Osteoblast (primary cell): ENCODE measurements at regions not wholly inside any gene's neighbourhood (a gene's known extent, or its start where the extent isn't known, plus 50 kb on each side); places are given as distances from the start of the nearest gene placed in this dataset.

Experiments
- DNase-seq: peaks from one replicate; pipeline ENCODE4 v3.0.0; 2011; ENCODE audit warnings: low spot score, mixed read lengths; ENCODE audit not compliant: insufficient read length; ENCODE audit errors: missing footprints
- H2AFZ ChIP-seq: 2 replicates; pipeline ENCODE4 v1.6.0; 2011; ENCODE audit warnings: mild to moderate bottlenecking, low read length
- H3K27ac ChIP-seq: 2 replicates; pipeline ENCODE4 v1.5.1; 2011; ENCODE audit warnings: mild to moderate bottlenecking, low read depth, low read length, moderate library complexity
- H3K27me3 ChIP-seq: 2 replicates; pipeline ENCODE4 v1.6.0; 2012; ENCODE audit warnings: mild to moderate bottlenecking, control low read depth, inconsistent platforms, low read length, moderate library complexity; ENCODE audit not compliant: insufficient read depth
- H3K36me3 ChIP-seq: 2 replicates; pipeline ENCODE4 v1.5.1; 2011; ENCODE audit warnings: mild to moderate bottlenecking, low read length, control low read depth, moderate library complexity; ENCODE audit not compliant: insufficient read depth
- H3K4me1 ChIP-seq: 2 replicates; pipeline ENCODE4 v1.5.1; 2011; ENCODE audit warnings: mild to moderate bottlenecking, low read length, control low read depth, moderate library complexity; ENCODE audit not compliant: insufficient read depth
- H3K4me2 ChIP-seq: 2 replicates; pipeline ENCODE4 v1.6.0; 2011; ENCODE audit warnings: mild to moderate bottlenecking, low read length; ENCODE audit not compliant: insufficient read depth
- H3K4me3 ChIP-seq: fragments of 200-600 bp; sonication (generic); 3 replicates; pipeline ENCODE4 v1.5.1; 2012; ENCODE audit warnings: mild to moderate bottlenecking, low read length, inconsistent platforms; ENCODE audit not compliant: insufficient read depth
- H3K79me2 ChIP-seq: 2 replicates; pipeline ENCODE4 v1.6.0; 2012; ENCODE audit warnings: mild to moderate bottlenecking, low read length, control low read depth, inconsistent platforms; ENCODE audit not compliant: insufficient read depth
- H3K9me3 ChIP-seq: 2 replicates; pipeline ENCODE4 v1.5.1; 2011; ENCODE audit warnings: low read depth, low read length, control low read depth
- H4K20me1 ChIP-seq: 2 replicates; pipeline ENCODE4 v1.6.0; 2012; ENCODE audit warnings: mild to moderate bottlenecking, low read length, control low read depth; ENCODE audit not compliant: insufficient read depth
- CTCF ChIP-seq: IDR thresholded peaks from 2 replicates; pipeline ENCODE4 v1.5.1; 2011; ENCODE audit warnings: mild to moderate bottlenecking, low read depth, low read length, moderate library complexity; ENCODE audit errors: extremely low read depth

- DNase-seq = no peak
- Histone ChIP-seq H3K9me3 (no peaks in the 10 kb centered on the region), H3K79me2 (no peaks in the 10 kb centered on the region), H3K4me1 (peaks cover 30% of the 10 kb centered on the region), H4K20me1 (no peaks in the 10 kb centered on the region), H3K4me3 (no peak overlapping the region), H2AFZ (no peak overlapping the region), H3K4me2 (no peak overlapping the region), H3K27me3 (no peaks in the 10 kb centered on the region), H3K36me3 (no peaks in the 10 kb centered on the region), H3K27ac (no peak overlapping the region)
- TF ChIP-seq CTCF = no peak
Observed at GRCh38 chr11:109040303-109040702, 375.4 kb downstream of the DDX10 start.

- Histone ChIP-seq H4K20me1 (no peaks in the 10 kb centered on the region), H3K4me2 (no peak overlapping the region), H2AFZ (no peak overlapping the region), H3K4me3 (no peak overlapping the region), H3K9me3 (no peaks in the 10 kb centered on the region), H3K4me1 (peaks cover 21% of the 10 kb centered on the region), H3K36me3 (no peaks in the 10 kb centered on the region), H3K79me2 (no peaks in the 10 kb centered on the region), H3K27me3 (no peaks in the 10 kb centered on the region), H3K27ac (no peak overlapping the region)
- no peak for DNase-seq
- no peak for TF ChIP-seq CTCF
Observed at GRCh38 chr11:109041876-109042275, 377.0 kb downstream of the DDX10 start.

DNA sequence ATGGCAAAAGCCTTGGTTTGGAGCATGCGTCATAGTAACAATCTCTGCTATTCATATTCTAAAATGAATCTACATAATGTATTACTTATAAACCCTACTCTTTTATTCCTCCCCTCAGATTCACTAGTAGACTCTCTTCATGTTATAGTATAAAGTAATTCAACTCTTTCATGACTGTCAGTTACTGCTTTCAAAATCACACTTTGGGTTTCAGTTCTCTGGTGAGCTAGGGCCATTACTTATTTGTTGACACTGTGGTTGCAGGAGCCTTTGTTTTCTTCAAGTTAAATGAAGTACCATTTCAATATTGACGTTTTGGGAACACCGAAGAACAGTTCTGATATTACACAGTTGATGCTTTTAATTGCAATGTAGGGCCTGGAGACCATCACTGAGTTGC lies 378.4 kb downstream of the DDX10 start:
- Histone ChIP-seq H3K36me3 (no peaks in the 10 kb centered on the region), H4K20me1 (no peaks in the 10 kb centered on the region), H3K27me3 (no peaks in the 10 kb centered on the region), H3K4me1 (peaks cover 20% of the 10 kb centered on the region), H3K4me3 (no peak overlapping the region), H3K27ac (no peak overlapping the region), H3K79me2 (no peaks in the 10 kb centered on the region), H2AFZ (no peak overlapping the region), H3K9me3 (no peaks in the 10 kb centered on the region), H3K4me2 (no peak overlapping the region)
- TF ChIP-seq CTCF = no peak
- DNase-seq = no peak

DNA sequence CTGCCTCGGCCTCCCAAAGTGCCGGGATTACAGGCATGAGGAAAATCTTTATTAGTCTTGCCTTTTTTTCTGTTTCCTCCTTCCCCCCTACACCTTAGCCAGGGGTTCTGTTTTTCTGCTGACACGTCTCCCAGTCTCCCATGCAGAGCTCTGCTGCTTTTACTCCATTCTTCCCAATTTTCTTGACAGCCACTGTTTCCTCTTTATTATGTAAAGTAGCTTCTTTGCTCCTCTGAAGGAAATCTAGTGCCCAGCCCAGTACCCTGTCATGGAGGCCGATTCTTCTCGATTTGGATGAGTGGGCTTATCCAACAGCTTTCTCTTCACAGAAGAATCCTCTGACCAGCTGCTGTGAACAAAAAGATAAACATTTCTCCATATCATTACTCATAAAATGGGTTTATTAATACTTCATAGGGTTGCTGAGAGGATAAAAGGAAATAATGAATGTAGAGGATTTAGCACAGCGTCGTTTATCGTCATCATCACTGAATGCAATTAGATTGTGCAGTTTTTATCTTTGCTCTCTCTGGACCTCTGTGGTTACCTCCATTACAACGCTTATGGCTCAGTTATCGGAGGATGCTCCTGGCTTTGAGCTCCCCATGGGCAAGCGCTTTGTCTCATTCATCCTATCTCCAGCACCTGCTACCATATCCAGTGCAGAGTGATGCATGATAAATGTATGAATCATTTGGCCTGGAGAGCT lies 375.6 kb upstream of the C11orf87 start:
- peaks cover 12% of the 10 kb centered on the region for H3K4me1 ChIP-seq
- H3K27me3 ChIP-seq = no peaks in the 10 kb centered on the region
- H3K9me3 ChIP-seq = no peaks in the 10 kb centered on the region
- H3K4me3 ChIP-seq = no peak overlapping the region
- no peak for TF ChIP-seq CTCF
- H4K20me1 ChIP-seq = no peaks in the 10 kb centered on the region
- no peak overlapping the region for H3K4me2 ChIP-seq
- H3K27ac ChIP-seq = no peak overlapping the region
- no peaks in the 10 kb centered on the region for H3K36me3 ChIP-seq
- DNase-seq = no peak
- H2AFZ ChIP-seq = no peak overlapping the region
- H3K79me2 ChIP-seq = no peaks in the 10 kb centered on the region
